ENCODE measurements at regions not wholly inside any gene's neighbourhood (a gene's known extent, or its start where the extent isn't known, plus 50 kb on each side); places are given as distances from the start of the nearest gene placed in this dataset.

- TF ChIP-seq GATA2 (IDR thresholded peaks at IDR 0.05; ENCODE audit: low read depth, low read length) (no peak), GATA3 (IDR thresholded peaks at IDR 0.05; ENCODE audit: low read depth, low read length) (no peak)
Observed at GRCh38 chr2:186339716-186340115, 146.3 kb upstream of the ZC3H15 start.
